Gastroesophageal sphincter (tissue), 3 donors: ENCODE measurements at regions not wholly inside any gene's neighbourhood (a gene's known extent, or its start where the extent isn't known, plus 50 kb on each side); places are given as distances from the start of the nearest gene placed in this dataset.

Source experiments
- EP300 ChIP-seq: sonication (generic); formaldehyde crosslinking; IDR thresholded peaks from one replicate; pipeline ENCODE4 v1.6.1; 2017; ENCODE audit warnings: antibody characterized with exemption, mild to moderate bottlenecking
- POLR2A ChIP-seq, 2 donors: fragments of 450-650 bp; IDR thresholded peaks; one replicate each; pipeline ENCODE4 v1.6.1; 2017; ENCODE audit warnings: antibody characterized with exemption in 2 of 2, mild to moderate bottlenecking in 2 of 2, moderate library complexity in 1 of 2
- TF ChIP-seq, protein P1 (sequence below), 4 experiments: fragments of 200-600 bp in 2 of 4; fragments of 450-650 bp in 2 of 4; sonication (generic) in 1 of 4; IDR thresholded peaks; one replicate each; pipeline ENCODE4 v1.5.1; 2017 to 2019; ENCODE audit warnings: antibody characterized with exemption in 4 of 4, mild to moderate bottlenecking in 2 of 4, moderate library complexity in 2 of 4

- TF ChIP-seq POLR2A (IDR thresholded peaks at IDR 0.05) (no peak), EP300 (no peak)
- TF ChIP-seq, protein P1, sequence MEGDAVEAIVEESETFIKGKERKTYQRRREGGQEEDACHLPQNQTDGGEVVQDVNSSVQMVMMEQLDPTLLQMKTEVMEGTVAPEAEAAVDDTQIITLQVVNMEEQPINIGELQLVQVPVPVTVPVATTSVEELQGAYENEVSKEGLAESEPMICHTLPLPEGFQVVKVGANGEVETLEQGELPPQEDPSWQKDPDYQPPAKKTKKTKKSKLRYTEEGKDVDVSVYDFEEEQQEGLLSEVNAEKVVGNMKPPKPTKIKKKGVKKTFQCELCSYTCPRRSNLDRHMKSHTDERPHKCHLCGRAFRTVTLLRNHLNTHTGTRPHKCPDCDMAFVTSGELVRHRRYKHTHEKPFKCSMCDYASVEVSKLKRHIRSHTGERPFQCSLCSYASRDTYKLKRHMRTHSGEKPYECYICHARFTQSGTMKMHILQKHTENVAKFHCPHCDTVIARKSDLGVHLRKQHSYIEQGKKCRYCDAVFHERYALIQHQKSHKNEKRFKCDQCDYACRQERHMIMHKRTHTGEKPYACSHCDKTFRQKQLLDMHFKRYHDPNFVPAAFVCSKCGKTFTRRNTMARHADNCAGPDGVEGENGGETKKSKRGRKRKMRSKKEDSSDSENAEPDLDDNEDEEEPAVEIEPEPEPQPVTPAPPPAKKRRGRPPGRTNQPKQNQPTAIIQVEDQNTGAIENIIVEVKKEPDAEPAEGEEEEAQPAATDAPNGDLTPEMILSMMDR (IDR thresholded peaks at IDR 0.05): peak in 3 of 4 experiments; percentile 13 to 47 (median 37)
Measured at GRCh38 chr14:21990116-21990515, 316.5 kb upstream of the OR4E1 start.
